Activated CD8-positive, alpha-beta memory T cell treated with anti-CD3 and anti-CD28 coated beads, Interleukin-2, amount 50 U/mL, for 1 hour (primary cell): ENCODE measurements at regions not wholly inside any gene's neighbourhood (a gene's known extent, or its start where the extent isn't known, plus 50 kb on each side); places are given as distances from the start of the nearest gene placed in this dataset.

Experiments used
- DNase-seq: peaks from one replicate; pipeline ENCODE4 v3.0.0-alpha.2; 2020; ENCODE audit errors: extremely low read depth

GRCh38 chr2:234835738-234836137 is 116.1 kb upstream of the SH3BP4 start:
- DNase-seq, result no peak

- no peak for DNase-seq
Measured at GRCh38 chr2:234834228-234834923, 117.4 kb upstream of the SH3BP4 start.

- DNase-seq, result no peak
Measured at GRCh38 chr2:234830853-234831252, 121.0 kb upstream of the SH3BP4 start.

GRCh38 chr2:234829074-234829455 is 122.8 kb upstream of the SH3BP4 start:
- DNase-seq, result no peak

- no peak for DNase-seq
Measured at GRCh38 chr2:234828382-234829073, 123.3 kb upstream of the SH3BP4 start.

GRCh38 chr2:234827096-234827860 is 124.5 kb upstream of the SH3BP4 start:
- DNase-seq, result no peak

- DNase-seq, result no peak
Measured at GRCh38 chr2:234826681-234827080, 125.1 kb upstream of the SH3BP4 start.

GRCh38 chr2:234825616-234826015 is 126.2 kb upstream of the SH3BP4 start:
- no peak for DNase-seq

- no peak for DNase-seq
Measured at GRCh38 chr2:234823877-234824376, 127.9 kb upstream of the SH3BP4 start.

GRCh38 chr2:234823196-234823876 is 128.5 kb upstream of the SH3BP4 start:
- DNase-seq, result no peak

- DNase-seq, result no peak
Measured at GRCh38 chr2:234821946-234822475, 129.8 kb upstream of the SH3BP4 start.

- no peak for DNase-seq
Measured at GRCh38 chr2:234818937-234819336, 132.9 kb upstream of the SH3BP4 start.

- no peak for DNase-seq
Measured at GRCh38 chr2:234816491-234816890, 135.3 kb upstream of the SH3BP4 start.

- no peak for DNase-seq
Measured at GRCh38 chr2:234816056-234816455, 135.8 kb upstream of the SH3BP4 start.

GRCh38 chr2:234814374-234814773 is 137.4 kb upstream of the SH3BP4 start:
- DNase-seq, result no peak

- DNase-seq, result no peak
Measured at GRCh38 chr2:234812851-234813250, 139.0 kb upstream of the SH3BP4 start.

GRCh38 chr2:234808907-234809306 is 142.9 kb upstream of the SH3BP4 start:
- DNase-seq, result no peak

GRCh38 chr2:234806818-234807217 is 145.0 kb upstream of the SH3BP4 start:
- no peak for DNase-seq

GRCh38 chr2:234805836-234806235 is 146.0 kb upstream of the SH3BP4 start:
- DNase-seq, result no peak

GRCh38 chr2:234804704-234805103 is 147.1 kb upstream of the SH3BP4 start:
- DNase-seq, result no peak

- no peak for DNase-seq
Measured at GRCh38 chr2:234802845-234803171, 149.0 kb upstream of the SH3BP4 start.
